Astrocyte (in vitro differentiated cells and primary cell): ENCODE measurements at regions not wholly inside any gene's neighbourhood (a gene's known extent, or its start where the extent isn't known, plus 50 kb on each side); places are given as distances from the start of the nearest gene placed in this dataset.

Source experiments
- DNase-seq: peaks from one replicate; pipeline ENCODE4 v3.0.0-alpha.2; 2010; ENCODE audit warnings: low read depth
- FAIRE-seq: peaks from 2 replicates; lab custom pipeline; 2011; peaks lifted over from hg19 to GRCh38; lab: Jason Lieb, UNC
- H2AFZ ChIP-seq: 2 replicates; pipeline ENCODE4 v1.6.0; 2012; ENCODE audit warnings: low read depth, low read length, inconsistent platforms
- H3K27ac ChIP-seq: 2 replicates; pipeline ENCODE4 v1.5.1; 2011; ENCODE audit warnings: low read depth, low read length, inconsistent platforms
- H3K27me3 ChIP-seq: 2 replicates; pipeline ENCODE4 v1.6.0; 2011; ENCODE audit warnings: low read length, inconsistent platforms; ENCODE audit not compliant: insufficient read depth
- H3K36me3 ChIP-seq: 2 replicates; pipeline ENCODE4 v1.5.1; 2011; ENCODE audit warnings: low read length, inconsistent platforms; ENCODE audit not compliant: insufficient read depth
- H3K4me1 ChIP-seq: 2 replicates; pipeline ENCODE4 v1.5.1; 2011; ENCODE audit warnings: low read length, inconsistent platforms; ENCODE audit not compliant: insufficient read depth
- H3K4me2 ChIP-seq: 2 replicates; pipeline ENCODE4 v1.6.0; 2012; ENCODE audit warnings: low read length, inconsistent platforms
- H3K4me3 ChIP-seq: 2 replicates; pipeline ENCODE4 v1.5.1; 2011; ENCODE audit warnings: low read depth, mild to moderate bottlenecking, low read length, inconsistent platforms; ENCODE audit not compliant: insufficient read depth
- H3K79me2 ChIP-seq: 2 replicates; pipeline ENCODE4 v1.6.0; 2012; ENCODE audit warnings: mild to moderate bottlenecking, low read length, inconsistent platforms; ENCODE audit not compliant: insufficient read depth
- H3K9ac ChIP-seq: 2 replicates; pipeline ENCODE4 v1.6.0; 2012; ENCODE audit warnings: mild to moderate bottlenecking, low read length, inconsistent platforms
- H3K9me3 ChIP-seq: 2 replicates; pipeline ENCODE4 v1.5.1; 2012; ENCODE audit warnings: low read depth, mild to moderate bottlenecking, low read length, inconsistent platforms; ENCODE audit not compliant: insufficient read depth
- H4K20me1 ChIP-seq: 2 replicates; pipeline ENCODE4 v1.6.0; 2012; ENCODE audit warnings: low read length, inconsistent platforms; ENCODE audit not compliant: insufficient read depth
- H3K27ac Mint-ChIP-seq: one replicate; pipeline ENCODE4 v1.8.0; 2021; ENCODE audit warnings: mild to moderate bottlenecking, mixed read lengths; ENCODE audit not compliant: unreplicated experiment
- H3K27me3 Mint-ChIP-seq: one replicate; pipeline ENCODE4 v1.8.0; 2021; ENCODE audit warnings: low read depth, mixed read lengths; ENCODE audit not compliant: unreplicated experiment
- H3K36me3 Mint-ChIP-seq: one replicate; pipeline ENCODE4 v1.8.0; 2021; ENCODE audit warnings: low read depth, mixed read lengths; ENCODE audit not compliant: unreplicated experiment
- H3K4me1 Mint-ChIP-seq: one replicate; pipeline ENCODE4 v1.8.0; 2021; ENCODE audit warnings: low read depth, mixed read lengths; ENCODE audit not compliant: unreplicated experiment
- H3K4me3 Mint-ChIP-seq: one replicate; pipeline ENCODE4 v1.8.0; 2021; ENCODE audit warnings: mild to moderate bottlenecking, moderate library complexity, mixed read lengths; ENCODE audit not compliant: unreplicated experiment
- H3K9me3 Mint-ChIP-seq: one replicate; pipeline ENCODE4 v1.8.0; 2021; ENCODE audit warnings: mild to moderate bottlenecking, mixed read lengths; ENCODE audit not compliant: unreplicated experiment
- CTCF ChIP-seq: IDR thresholded peaks from 2 replicates; pipeline ENCODE4 v1.5.1; 2011; ENCODE audit warnings: low read depth, mild to moderate bottlenecking, inconsistent platforms, low read length, moderate library complexity; ENCODE audit not compliant: insufficient read depth
- EZH2 ChIP-seq: IDR thresholded peaks from 2 replicates; pipeline ENCODE4 v1.6.1; 2012; ENCODE audit warnings: mild to moderate bottlenecking, low read length, inconsistent platforms; ENCODE audit not compliant: insufficient read depth

- Histone ChIP-seq H3K27me3 (no peaks in the 10 kb centered on the region), H3K9ac (no peak overlapping the region), H3K4me2 (no peak overlapping the region), H4K20me1 (no peaks in the 10 kb centered on the region), H3K27ac (no peak overlapping the region), H3K4me1 (no peaks in the 10 kb centered on the region), H3K9me3 (no peaks in the 10 kb centered on the region), H3K4me3 (no peak overlapping the region), H3K79me2 (no peaks in the 10 kb centered on the region), H3K36me3 (no peaks in the 10 kb centered on the region), H2AFZ (no peak overlapping the region)
- H3K27ac Mint-ChIP-seq: no peak overlapping the region
- no peaks in the 10 kb centered on the region for H3K9me3 Mint-ChIP-seq
- FAIRE-seq (no peak), DNase-seq (no peak)
- no peak for TF ChIP-seq EZH2
- TF ChIP-seq CTCF: no peak
- peaks cover 3% of the 10 kb centered on the region for H3K27me3 Mint-ChIP-seq
- no peak overlapping the region for H3K4me3 Mint-ChIP-seq
- H3K36me3 Mint-ChIP-seq: no peaks in the 10 kb centered on the region
- no peaks in the 10 kb centered on the region for H3K4me1 Mint-ChIP-seq
Measured at GRCh38 chr7:91421018-91421417, 156.8 kb downstream of the FZD1 start.

GRCh38 chr7:91424371-91424770 lies 160.1 kb downstream of the FZD1 start:
- H3K4me1 ChIP-seq: no peaks in the 10 kb centered on the region

More at GRCh38 chr7:91424371-91424770, 160.1 kb downstream of the FZD1 start:
- Mint-ChIP-seq H3K9me3 (no peaks in the 10 kb centered on the region), H3K4me3 (no peak overlapping the region), H3K4me1 (no peaks in the 10 kb centered on the region), H3K27ac (no peak overlapping the region), H3K27me3 (peaks cover 3% of the 10 kb centered on the region), H3K36me3 (no peaks in the 10 kb centered on the region)
- H3K27ac ChIP-seq: no peak overlapping the region
- no peaks in the 10 kb centered on the region for H3K9me3 ChIP-seq
- DNase-seq (no peak), FAIRE-seq (no peak)
- no peaks in the 10 kb centered on the region for H3K27me3 ChIP-seq
- no peak overlapping the region for H2AFZ ChIP-seq
- no peaks in the 10 kb centered on the region for H3K36me3 ChIP-seq
- no peak overlapping the region for H3K4me2 ChIP-seq
- no peaks in the 10 kb centered on the region for H4K20me1 ChIP-seq
- H3K4me3 ChIP-seq: no peak overlapping the region
- H3K79me2 ChIP-seq: no peaks in the 10 kb centered on the region
- no peak overlapping the region for H3K9ac ChIP-seq
- TF ChIP-seq CTCF: no peak
- no peak for TF ChIP-seq EZH2
